HEK293T (cell line): ENCODE measurements at regions not wholly inside any gene's neighbourhood (a gene's known extent, or its start where the extent isn't known, plus 50 kb on each side); places are given as distances from the start of the nearest gene placed in this dataset.

Experiments used
- ARNT ChIP-seq: fragments of 450-650 bp; IDR thresholded peaks from 2 replicates; pipeline ENCODE4 v1.6.1; 2017; ENCODE audit warnings: mild to moderate bottlenecking
- BHLHE40 ChIP-seq: fragments of 450-650 bp; IDR thresholded peaks from 2 replicates; pipeline ENCODE4 v1.6.1; 2016; ENCODE audit warnings: mild to moderate bottlenecking, moderate library complexity, borderline replicate concordance
- FOXK2 ChIP-seq: fragments of 450-650 bp; IDR thresholded peaks from 2 replicates; pipeline ENCODE4 v1.6.1; 2016; ENCODE audit warnings: mild to moderate bottlenecking
- FOXM1 ChIP-seq: fragments of 450-650 bp; IDR thresholded peaks from 2 replicates; pipeline ENCODE4 v1.6.1; 2017; ENCODE audit warnings: mild to moderate bottlenecking, borderline replicate concordance
- LEF1 ChIP-seq: fragments of 450-650 bp; IDR thresholded peaks from 2 replicates; pipeline ENCODE4 v1.6.1; 2017; ENCODE audit warnings: mild to moderate bottlenecking, borderline replicate concordance
- NFRKB ChIP-seq: fragments of 450-650 bp; IDR thresholded peaks from 2 replicates; pipeline ENCODE4 v1.6.1; 2016; ENCODE audit warnings: mild to moderate bottlenecking, moderate library complexity
- SP1 ChIP-seq: fragments of 450-650 bp; IDR thresholded peaks from 2 replicates; pipeline ENCODE4 v1.6.1; 2017
- SUZ12 ChIP-seq: fragments of 450-650 bp; IDR thresholded peaks from 2 replicates; pipeline ENCODE4 v1.6.1; 2016; ENCODE audit warnings: mild to moderate bottlenecking
- TARDBP ChIP-seq: fragments of 450-650 bp; IDR thresholded peaks from 2 replicates; pipeline ENCODE4 v1.6.1; 2016
- ZNF384 ChIP-seq: fragments of 450-650 bp; IDR thresholded peaks from 2 replicates; pipeline ENCODE4 v1.6.1; 2016
- TF ChIP-seq, protein P1 (sequence below): fragments of 450-650 bp; IDR thresholded peaks from 2 replicates; pipeline ENCODE4 v1.6.1; 2016

- TF ChIP-seq SUZ12 (no peak), NFRKB (no peak), ARNT (no peak), TARDBP (no peak), SP1 (no peak), LEF1 (no peak), FOXM1 (no peak), BHLHE40 (no peak), FOXK2 (no peak), ZNF384 (no peak)
- TF ChIP-seq, protein P1, sequence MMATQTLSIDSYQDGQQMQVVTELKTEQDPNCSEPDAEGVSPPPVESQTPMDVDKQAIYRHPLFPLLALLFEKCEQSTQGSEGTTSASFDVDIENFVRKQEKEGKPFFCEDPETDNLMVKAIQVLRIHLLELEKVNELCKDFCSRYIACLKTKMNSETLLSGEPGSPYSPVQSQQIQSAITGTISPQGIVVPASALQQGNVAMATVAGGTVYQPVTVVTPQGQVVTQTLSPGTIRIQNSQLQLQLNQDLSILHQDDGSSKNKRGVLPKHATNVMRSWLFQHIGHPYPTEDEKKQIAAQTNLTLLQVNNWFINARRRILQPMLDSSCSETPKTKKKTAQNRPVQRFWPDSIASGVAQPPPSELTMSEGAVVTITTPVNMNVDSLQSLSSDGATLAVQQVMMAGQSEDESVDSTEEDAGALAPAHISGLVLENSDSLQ: no peak
These were observed 764.7 kb upstream of the KIF2B start for GRCh38 chr17:53058031-53058430.
